Frontal cortex (tissue), 3 donors: ENCODE measurements at regions not wholly inside any gene's neighbourhood (a gene's known extent, or its start where the extent isn't known, plus 50 kb on each side); places are given as distances from the start of the nearest gene placed in this dataset.

Experiments
- DNase-seq, 2 donors: peaks; one replicate each; pipeline ENCODE4 v3.0.0; 2012; ENCODE audit warnings: low spot score in 2 of 2
- FAIRE-seq: peaks from 2 replicates; lab custom pipeline; 2012; peaks lifted over from hg19 to GRCh38; lab: Jason Lieb, UNC
- donor health status: control.
- donor health status: control.
- donor health status: control.

DNA sequence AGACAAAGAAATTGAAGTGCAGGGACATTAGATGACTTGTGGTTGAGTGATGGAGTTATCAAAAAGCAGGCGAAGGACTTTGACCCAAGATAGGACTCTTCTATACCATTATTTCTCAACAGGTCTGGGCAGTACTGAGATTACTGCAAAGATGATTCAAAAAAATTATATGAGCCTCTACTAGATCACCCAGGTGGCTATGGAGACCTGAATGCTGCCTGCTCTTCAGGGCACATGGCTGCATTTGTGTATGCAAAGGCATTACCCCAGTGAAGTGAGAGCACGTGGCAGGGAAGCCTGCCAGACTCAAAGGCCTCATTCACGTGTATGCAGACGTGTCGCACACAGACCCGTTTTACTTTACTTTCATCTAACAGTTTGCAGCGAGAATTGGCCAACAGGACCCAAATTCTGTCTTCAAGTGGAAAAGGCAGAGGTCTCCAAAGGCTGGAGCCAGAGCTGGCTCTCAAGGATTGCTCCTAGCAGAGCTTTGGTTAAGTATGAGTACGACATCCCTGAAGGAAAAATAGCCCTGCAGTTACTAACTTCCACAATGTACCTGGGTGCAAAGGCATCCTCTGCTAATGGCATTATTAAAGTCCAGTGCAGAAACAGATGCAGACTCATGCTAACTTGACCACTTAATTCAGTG lies 113.8 kb upstream of the ARMC2 start:
- FAIRE-seq (no peak), DNase-seq (no peak)

DNA sequence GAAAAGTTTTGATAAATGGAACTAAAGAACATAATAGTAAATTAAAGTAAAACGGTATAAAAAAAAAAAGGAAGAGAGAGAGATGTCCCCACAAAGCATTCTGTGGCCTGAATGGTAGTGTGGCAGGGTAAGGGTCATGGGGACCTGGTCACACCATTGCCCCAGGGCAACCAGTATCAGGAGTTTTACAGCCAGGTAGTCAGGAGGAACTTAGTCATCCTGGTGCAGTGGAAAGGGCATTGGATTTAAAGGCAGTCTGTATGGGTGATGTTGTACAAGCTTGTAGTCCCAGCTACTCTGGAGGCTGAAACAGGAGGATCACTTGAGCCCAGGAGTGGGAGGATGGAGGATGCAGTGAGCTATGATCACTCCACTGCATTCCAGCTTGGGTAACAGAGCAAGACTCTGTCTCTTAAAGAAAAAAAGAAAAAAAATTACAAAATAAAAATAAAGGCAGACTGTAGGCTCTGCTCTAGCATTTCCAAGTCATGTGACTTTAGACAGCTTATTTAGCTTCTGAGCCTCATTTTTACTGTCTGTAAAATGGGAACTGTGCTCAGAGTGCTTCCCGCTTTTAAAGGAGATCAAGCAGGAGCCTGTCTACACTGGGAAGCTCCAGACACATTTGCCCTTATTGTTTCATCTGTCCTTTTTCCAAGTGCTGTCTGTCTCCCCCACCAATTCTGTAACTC lies 112.8 kb upstream of the ARMC2 start:
- DNase-seq (no peak), FAIRE-seq (no peak)

DNA sequence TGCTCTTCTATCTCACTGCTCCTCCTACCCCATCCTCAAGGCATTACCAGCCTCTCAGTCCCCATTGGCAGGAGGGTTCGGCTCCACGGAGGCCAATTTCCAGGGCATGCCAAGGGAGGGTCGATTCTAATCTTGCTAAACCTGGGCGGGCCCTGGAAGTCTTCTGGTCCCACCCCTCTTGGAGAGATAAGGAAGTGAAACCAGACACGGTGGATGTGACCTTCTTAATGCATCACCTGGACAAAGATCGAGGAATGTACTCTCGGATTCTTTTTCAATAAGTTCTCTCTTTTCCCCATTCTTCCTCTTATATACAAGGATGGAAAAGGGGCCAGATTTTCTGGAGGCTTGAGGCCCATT lies 112.2 kb upstream of the ARMC2 start:
- DNase-seq (no peak), FAIRE-seq (no peak)

DNA sequence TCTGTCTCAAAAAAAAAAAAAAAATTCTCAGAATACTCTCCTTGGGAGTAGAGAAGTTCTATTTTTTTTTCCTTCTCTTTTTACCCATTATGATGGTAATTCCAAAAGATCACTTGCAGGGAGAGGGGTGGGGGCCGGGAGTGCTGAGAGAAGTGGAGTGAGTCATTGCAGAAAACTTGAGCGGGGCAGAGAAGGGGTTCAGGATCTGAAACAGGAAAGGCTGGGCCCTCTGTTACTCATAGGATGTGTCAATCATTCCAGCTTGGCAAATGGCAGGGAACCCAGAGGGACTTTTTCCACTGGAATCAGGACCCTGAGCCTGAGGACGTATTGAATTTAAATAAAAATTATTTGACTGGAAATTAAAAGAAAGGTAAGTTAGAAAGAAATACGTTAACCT lies 111.4 kb upstream of the ARMC2 start:
- no peak for FAIRE-seq

DNA sequence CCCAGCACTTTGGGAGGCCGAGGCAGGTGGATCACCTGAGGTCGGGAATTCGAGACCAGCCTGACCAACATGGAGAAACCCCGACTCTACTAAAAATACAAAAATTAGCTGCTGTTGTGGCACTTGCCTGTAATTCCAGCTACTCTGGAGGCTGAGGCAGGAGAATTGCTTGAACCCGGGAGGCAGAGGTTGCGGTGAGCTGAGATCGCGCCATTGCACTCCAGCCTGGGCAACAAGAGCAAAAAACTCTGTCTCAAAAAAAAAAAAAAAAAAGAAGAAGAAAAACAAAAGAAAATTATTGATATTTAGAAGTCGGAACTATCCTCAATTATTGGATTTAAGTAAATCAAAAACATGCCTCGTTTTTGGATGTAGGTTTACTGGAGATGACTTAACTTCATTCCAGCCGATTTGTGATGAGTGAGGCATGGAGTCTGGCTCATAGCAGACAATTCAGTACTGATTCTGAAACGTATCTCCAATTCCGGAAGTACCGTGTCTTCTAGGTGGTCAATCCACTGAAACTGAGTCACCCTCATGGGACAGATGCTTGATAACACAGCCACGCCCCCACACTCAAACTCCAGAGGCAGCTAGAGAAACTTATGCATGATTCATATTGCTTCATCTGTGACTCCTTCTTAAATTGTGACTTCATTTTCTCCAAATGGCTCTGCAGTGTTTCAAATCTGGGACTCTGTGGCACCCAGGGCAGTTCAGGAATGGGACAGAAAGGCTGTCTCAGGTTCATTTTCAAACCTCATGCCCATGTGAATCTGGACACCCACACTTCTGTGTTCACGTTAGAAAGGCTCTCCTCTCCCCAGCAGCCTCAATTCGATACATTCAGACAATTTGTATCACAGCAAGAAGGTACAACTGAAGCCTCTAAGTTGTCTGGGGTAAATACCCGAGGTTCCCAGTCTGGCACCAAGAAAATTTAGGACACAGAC lies 110.4 kb upstream of the ARMC2 start:
- peak in 1 of 2 donors; percentile 32 for DNase-seq
- FAIRE-seq, result no peak

More for the DNA sequence above, 111.4 kb upstream of the ARMC2 start:
- no peak for DNase-seq

DNA sequence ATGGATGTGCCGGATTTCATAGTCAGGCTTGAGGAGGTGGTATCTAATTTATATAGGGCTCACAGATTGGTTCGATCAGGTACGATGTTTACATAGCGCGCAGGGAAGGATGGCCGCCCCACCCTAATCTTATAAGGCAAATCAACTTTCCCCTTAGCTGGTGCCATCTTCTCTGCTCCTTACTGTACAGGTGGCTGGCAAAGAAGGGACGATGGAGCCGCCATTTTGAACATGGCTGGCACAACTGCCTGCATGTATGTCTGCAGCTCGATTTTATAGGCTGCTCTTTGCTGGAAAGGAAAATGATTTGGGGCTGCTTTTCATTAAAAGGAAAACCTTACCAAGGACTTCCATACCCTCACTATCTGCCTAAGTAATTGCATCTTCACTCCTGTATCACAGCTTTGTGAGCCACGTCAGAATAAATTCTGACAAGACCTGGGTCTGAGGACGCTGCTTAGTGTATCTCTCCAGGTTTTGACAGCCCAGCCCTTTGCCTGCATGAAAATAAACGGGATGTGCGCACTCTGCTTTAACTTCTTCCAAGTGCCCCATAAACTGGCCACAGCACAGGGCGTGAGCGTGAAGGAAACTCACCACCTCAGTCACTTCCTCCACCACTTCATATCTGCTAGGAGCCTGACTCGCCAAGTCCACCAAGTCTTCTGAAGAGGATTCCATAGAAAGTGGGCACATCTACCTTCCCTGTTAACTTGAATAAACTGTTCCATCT lies 109.4 kb upstream of the ARMC2 start:
- no peak for FAIRE-seq
- DNase-seq, result no peak

DNA sequence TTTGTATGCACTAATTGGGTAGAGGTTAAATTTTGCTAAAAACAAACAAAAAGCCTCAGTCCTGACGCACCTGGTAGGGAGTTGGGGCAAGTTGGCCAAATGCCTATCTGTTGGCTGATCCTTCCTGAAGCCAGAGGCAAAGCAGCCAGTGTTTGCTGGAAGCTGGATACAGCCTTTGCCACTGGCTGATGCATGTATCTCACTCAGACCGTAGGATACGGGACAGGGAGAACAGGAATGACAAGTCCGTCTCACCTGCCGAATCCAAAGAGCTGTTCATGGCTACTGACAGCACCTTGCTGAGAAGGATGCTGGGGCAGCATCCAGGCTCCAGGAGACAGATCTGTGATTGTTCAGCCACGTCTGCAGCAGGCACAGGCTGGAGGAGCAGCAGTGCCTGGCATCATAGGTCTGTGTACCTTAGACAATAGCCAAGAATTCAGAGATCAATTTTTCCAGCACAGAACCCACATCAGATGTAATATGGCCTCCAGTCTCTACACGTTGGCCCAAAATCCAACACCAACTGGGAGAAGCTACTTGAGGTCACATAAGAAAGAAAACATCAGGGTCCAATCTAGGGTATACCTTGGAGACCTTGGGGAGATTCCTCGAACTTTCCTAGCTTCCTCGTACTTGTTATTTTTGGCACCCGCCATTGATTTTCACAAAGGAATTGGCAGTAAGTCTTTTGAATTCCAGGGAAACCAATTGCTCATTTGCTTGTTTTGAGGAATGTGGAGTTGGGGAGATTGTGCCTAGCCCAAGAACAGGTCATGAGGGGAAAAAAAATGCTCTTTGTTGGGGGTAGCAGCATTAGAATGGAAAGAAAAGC lies 108.5 kb upstream of the ARMC2 start:
- DNase-seq, result no peak
- FAIRE-seq, result no peak

DNA sequence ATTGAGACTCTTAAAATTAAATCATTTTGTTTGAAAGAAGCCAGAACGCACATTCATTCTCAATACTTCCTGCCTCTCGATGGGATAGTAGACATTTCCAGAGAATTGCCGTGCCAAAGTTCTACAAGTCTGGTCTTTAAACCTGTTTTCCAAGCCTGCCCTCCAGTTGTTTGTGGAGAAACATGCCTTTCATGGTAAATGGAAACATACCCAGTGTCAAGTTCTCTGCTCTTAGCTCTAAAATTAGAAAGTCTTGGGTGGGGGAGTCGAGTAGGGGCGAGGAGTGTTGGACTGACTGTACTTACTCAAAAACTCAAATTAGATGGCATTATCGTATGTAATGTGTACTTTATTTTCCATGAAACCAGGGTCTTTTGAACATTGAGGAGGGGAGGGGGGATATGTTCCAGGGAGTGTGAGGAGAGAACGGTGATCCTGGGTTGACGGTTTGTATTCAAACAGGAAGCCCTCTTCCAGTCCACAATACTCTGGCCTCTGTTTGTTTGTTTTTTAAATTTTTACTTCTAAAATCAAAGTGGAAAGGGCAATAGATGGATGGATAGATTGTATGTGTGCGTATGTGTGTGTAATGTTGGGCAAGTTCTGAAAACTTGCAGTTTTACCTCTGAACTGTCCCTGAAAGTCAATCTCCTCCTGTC lies 106.8 kb upstream of the ARMC2 start:
- FAIRE-seq, result no peak
- no peak for DNase-seq

DNA sequence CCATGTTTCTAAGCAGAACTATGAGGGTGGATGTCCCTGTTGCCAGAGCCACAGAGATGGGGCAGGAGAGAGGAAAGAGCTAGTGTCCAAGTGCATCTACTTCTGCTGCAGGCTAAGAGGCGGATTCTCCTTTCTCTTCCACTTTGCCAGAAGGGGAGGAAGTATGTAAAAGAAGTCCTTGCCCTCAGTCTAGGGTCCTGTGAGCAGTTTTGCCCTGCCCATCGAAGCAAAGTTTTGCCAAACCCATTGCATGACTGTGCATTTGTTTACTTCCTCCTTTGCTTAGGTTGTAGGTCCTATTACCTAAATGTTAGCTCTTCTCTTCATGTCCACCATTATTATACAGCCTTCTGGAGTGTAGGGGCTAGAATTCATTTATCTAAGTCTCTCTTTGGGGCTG lies 106.2 kb upstream of the ARMC2 start:
- no peak for DNase-seq
- FAIRE-seq, result no peak

DNA sequence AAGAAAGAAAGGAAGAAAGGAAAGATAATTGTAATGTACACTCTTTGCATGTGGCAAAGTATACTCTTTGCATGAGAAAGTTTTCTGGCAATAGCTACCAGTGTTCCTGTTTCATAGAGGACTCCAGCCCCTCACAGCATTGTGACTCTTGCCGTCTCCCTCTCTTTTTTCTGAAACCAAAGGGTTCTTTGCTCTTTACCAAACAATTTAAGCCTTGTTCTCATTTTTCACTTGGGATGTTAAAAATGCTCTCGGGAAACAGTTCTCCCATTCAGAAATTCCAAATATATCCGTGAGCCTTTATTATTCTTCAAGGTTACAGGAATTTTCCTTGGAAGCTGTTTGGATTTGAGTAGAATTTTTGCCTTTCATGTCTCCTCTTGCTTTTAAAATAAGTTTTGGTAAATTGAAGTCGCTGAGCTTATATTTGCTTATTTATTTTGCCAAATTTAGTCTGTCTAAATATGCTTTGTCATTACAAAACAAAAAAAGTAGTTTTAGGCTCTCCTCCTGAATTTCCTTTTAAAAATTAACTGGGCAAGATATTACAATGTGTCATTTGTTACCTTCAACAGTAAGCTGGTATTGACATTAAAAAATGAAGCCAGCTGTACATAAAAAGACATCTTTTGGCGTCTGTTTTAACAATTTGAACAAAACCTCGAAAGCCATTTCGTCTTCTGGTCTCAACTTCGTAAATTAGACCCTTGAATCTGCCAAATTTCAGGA lies 103.8 kb upstream of the ARMC2 start:
- DNase-seq (peak in 1 of 2 donors; percentile 19), FAIRE-seq (no peak)

DNA sequence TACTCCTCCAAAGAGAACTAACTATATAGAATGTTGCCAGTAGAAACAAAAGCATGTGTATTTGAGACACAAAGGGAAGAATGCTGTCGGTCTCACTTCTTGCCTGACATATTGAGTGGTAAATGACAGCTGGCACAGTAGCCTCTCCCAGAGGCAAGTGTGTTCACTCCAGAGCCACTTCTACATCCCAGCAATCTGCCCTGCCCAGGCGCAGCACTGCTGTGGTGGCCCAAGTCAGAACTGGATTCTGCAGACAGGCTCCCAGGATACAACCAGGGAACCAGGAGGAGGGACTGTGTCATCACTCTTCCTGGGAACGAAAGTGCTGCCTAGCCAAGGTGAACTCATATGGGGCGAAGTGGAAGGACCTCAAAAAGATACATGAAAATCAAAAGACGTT lies 103.2 kb upstream of the ARMC2 start:
- FAIRE-seq (no peak), DNase-seq (no peak)

DNA sequence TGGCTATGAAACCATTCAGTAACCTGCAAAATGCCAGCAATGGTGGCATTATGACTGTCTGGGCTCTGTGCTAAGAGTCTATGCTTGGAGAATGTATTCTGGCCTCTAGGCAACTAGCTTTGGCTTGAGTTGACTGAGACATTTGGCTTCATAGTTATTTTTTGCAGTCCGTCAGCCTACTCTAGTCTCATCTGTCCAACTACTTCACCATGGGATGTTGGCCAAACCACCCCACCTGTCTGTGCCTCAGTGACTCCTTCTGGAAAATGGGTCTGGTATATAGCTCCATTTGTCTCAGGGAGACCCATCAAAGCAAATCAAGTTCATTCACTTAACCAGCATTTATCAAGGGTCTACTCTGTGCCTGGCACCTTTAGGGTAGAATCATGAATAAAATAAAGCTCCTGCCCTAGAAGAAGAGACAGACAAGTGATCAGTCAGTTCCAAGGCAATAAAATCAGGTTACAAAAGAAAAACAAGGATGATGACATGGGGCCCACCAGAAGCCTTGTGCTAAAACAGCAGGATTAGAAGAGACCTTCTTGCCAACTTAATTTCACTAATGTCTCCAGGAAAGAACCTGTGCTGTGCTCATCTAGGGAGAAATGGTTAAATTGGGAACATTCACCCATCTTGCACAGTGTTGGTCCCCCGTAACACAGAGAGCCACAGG lies 102.4 kb upstream of the ARMC2 start:
- FAIRE-seq, result no peak
- no peak for DNase-seq

DNA sequence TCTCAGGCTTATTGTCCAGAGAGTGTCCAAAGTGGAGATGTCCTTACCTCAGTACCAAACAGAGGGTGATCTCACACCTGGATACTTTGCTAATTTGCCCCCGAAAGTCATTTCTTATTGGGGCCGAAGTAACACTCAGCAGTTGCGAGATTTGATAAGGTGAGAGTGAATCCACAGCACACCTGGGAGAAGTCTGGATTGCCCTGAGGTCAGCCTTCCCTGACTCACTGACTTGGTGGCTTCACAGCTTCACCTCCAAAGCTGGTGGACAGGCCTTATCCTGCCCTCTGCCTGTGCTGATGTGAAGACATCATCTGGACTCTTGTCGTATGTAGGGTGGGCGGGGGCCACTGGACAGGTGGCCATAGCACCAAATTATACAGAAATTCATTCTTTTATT lies 101.9 kb upstream of the ARMC2 start:
- DNase-seq (no peak), FAIRE-seq (no peak)

DNA sequence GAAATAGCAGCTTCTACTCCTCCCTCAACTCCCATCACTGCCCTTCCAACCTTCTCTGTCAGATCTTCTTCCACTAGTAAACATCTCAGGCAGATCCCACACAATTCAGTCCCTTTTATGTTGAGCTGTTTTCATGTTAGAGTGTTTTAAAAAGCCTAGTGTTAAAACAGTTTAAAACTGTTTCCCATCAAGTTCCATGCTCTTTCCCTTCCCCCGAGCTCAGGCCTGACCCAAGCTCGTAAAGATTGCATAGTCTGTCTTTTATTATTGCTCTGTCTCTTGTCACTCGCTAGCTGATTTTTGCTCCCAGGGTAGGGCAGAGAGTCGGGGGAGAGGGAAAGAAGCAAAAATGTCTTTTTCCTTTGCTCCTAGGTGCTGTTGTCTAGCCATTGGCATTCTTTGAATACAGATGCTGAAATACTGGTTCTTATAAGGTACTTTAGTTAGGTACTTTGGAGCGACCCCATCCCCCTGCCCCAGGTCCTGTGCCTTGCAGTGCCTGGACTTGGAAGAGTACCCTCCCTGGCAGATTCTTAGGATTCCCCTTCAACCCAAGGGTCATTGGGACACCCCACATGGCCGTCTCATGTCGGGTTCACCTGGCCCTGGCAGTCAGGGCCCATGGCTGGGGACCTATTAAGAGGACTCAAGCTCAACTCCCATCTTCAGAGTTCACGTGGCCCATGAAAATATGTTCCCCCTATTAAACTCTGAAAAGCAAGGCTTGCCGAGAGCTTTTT lies 101.2 kb upstream of the ARMC2 start:
- no peak for DNase-seq
- no peak for FAIRE-seq

DNA sequence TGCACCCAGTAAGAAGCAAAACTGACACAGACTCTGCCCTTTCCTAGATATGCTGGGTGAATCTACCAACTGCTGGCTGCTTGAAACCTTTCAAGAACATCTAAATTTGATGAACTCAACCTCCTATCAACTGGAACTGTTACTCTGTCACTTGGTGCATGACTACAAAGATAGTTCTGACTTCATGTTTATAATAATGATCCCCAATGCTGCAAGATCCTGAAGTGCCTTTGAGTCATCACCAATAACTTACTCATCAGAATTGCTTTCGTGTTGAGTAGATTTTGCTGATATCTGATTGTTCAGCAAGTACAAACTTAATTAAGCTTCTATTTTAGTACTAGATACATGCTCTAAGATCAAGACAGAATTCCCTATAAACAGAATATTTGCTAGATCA lies 100.2 kb upstream of the ARMC2 start:
- FAIRE-seq (no peak), DNase-seq (no peak)

DNA sequence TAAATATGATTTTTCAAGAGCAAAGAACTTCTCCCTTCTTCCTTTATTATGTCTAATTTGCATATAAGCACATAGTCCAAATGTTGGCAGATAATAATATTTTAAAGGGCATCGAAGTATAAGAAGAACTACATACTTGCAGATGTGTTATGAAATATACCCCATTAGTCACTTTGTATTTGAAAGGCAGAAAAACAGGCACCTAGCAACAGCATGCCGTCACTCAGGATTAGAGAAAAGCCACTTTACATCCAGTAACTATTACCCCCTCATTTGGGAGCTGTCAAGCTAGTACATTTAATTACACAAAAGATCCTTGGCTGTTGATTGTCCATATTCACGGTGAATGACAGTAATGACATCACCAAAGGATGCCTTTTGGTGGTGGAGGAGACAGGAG lies 99.3 kb upstream of the ARMC2 start:
- FAIRE-seq, result no peak
- DNase-seq, result no peak

DNA sequence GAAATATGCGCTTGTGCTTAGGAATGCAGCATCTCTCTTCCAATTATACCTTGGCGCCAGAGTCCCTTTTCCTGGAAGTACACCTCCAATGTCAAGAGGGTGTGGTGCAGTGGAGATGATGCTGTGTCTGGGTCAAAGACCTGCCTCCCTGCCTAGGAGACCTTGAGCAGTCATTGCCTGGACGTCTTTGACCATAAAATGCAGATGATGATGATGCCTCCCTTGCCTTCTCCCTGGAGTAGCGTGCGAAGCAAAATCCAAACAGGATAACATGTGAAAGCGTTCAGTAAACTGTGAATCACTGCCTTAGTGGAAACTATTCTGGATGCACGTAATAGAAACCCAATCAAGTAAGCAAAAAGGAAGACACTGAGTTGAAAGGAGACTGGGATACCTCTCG lies 97.4 kb upstream of the ARMC2 start:
- no peak for FAIRE-seq
- no peak for DNase-seq
